NCI-H526 (cell line): ENCODE measurements at regions not wholly inside any gene's neighbourhood (a gene's known extent, or its start where the extent isn't known, plus 50 kb on each side); places are given as distances from the start of the nearest gene placed in this dataset.
"Not testable (repeated sequence)": the region's sequence is repeated elsewhere in the genome, so short reads cannot be mapped to it uniquely, and the experiment has no call there.

ENCODE experiments used
- DNase-seq, 2 experiments: peaks; one replicate each; lab custom pipeline; 2025; lab: John Stamatoyannopoulos, UW

GRCh38 chr3:124636101-124636862 lies 94.0 kb upstream of the UMPS start:
- no peak for DNase-seq

DNA sequence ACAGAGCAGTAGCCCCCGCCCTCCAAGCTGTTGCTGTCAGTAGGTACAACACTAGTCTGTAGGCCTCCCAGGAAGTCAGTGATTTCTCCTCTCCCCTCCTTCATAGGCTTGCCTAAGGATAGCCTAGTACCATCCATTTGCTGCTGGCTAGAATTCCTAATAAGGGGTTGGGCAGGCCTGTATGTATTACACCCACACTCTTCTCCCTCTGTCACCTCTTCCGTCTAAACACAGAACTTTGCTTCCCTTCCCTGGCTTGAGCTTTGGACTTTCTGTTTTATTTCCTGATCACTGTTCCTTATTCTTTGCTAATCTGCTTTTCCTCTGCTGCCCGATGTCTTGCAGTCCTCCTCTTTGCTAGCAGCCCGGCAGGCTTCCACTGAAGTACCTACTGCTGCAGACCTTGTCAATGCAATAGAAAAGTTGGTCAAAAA lies 93.4 kb upstream of the UMPS start:
- DNase-seq = no peak

- DNase-seq = no peak
These were observed 90.6 kb upstream of the UMPS start for GRCh38 chr3:124639406-124640237.

DNA sequence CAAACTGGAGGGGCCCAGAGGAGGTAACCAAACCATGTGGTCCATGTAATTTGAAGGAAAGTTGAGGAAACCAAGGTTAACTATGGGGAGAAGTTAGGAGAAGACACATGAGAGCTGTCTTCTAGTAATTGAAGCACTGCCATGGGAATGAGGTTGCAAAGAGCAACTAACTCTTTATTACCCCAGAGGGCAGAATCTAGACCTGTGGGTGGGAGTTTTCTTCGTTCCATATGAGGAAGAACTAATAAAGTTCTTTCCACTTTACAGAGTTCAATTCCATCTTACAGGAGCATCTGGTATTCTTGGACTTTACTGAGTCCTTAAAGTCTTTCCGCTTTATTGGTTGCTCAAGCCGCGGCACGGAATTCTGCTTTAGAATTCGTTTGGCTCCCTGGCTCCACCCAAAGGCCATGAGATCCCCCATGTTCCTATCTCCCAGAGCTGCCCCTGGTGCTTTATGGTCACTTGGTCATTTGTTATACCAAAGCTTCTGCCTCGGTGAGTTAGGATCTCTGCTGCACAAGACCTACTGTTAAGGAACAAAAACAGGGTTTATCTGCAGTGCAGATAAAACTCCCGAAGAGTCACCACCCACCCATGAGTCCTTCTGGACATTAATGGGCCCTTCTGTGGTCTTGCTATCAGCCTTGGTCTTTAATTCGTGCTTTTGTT lies 89.5 kb upstream of the UMPS start:
- no peak for DNase-seq

DNA sequence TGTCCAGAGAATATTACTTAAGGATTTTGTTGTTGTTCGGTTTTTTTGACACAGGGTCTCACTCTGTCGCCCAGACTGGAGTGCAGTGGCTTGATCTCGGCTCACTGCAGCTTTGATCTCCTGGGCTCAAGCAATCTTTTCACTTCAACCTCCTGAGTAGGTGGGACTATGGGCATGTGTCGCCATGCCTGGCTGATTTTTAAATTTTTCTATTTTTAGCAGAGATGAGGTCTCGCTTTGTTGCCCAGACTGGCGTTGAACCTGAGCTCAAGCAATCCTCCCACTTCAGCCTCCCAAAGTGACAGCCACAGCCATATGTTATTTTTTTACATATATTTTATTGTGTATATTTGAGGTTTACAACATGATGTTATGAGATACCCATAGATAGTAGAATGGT lies 86.8 kb upstream of the UMPS start:
- DNase-seq = no peak

DNA sequence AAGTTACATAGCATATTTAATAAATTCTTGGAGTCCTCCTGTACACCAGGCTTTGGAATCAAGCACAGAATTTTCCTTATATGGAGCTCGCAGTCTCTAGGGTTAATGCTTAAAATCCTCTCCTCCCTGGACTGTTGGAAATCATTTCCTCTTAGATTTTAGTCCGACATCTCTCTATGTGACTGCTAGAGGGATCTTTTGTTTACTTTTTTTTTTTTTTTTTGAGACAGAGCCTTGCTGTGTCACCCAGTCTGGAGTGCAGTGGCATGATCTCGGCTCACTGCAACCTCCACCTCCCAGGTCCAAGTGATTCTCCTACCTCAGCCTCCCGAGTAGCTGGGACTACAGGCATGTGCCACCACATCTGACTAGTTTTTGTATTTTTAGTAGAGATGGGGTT lies 84.1 kb upstream of the UMPS start:
- not testable (repeated sequence) for DNase-seq

DNA sequence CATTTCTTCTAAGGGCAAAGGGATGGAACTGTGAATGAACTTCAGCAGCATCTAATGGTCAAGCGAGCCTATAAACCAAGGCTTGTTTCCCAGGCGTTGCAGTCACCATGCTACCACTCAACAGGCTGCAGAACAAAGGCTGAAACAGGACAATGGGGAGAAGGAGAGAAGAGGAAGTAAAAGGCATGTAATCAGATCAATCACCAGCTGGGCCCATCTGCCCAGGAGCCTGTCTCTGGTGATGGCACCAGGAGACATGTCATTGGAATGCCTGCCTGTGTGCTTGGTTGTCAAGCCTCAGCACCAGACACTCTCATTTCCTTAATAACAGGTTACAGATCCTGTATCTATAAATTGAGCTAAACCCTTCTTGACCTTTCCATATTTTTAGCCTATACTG lies 81.7 kb upstream of the UMPS start:
- DNase-seq = no peak

DNA sequence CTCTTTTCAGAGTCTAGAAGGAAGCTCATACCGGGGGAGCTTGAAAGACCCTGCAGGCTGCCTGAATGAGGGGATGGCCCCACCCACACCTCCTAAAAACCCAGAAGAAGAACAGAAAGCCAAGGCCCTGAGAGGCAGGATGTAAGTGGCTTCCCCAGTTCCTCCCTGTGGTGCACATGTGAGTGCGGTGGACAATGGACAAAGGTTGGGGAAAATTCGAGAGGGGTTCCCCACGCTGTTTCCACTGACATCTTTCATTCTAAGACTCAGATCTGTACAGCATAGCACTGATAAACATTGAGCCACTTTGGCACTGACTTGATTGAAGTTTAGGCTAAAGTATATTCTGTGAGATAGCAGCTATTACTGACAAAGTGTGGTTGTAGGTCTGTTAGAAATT lies 79.5 kb upstream of the UMPS start:
- no peak for DNase-seq

DNA sequence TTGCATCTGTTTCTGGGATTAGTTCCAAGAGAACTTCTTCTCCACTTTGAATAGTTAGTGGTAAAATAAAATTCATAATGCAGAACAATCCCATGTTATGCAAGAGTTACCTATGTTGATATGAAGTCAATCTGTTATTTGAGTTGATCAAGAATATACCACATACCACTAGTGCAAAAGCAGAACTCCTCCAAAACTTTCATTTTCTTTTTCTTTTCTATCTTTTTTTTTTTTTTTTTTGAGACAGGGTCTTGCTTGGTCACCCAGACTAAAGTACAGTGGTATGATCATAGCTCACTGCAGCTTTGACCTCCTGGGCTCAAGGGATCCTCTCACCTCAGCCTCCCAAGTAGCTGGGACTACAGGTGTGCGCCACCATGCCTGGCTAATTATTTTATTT lies 78.8 kb upstream of the UMPS start:
- not testable (repeated sequence) for DNase-seq

DNA sequence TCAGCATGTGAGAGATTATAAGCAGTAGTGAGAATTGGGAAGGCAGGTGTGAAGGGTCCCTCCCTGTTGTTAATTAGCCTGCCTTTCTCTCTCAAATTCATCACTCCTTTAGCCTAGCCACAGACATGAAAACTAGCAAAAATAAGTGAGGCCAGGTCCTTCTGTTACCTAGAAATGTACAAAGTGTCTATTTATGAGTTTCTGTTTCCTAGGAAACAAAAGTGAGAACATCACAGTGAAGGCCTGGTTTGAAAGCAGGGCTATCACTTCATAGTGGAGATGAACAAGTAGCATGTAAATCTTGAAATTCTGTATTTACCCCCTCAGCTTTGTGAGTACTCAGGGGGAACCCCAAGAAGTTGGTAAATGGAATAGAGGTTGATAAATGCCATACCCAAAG lies 78.2 kb upstream of the UMPS start:
- DNase-seq = no peak

DNA sequence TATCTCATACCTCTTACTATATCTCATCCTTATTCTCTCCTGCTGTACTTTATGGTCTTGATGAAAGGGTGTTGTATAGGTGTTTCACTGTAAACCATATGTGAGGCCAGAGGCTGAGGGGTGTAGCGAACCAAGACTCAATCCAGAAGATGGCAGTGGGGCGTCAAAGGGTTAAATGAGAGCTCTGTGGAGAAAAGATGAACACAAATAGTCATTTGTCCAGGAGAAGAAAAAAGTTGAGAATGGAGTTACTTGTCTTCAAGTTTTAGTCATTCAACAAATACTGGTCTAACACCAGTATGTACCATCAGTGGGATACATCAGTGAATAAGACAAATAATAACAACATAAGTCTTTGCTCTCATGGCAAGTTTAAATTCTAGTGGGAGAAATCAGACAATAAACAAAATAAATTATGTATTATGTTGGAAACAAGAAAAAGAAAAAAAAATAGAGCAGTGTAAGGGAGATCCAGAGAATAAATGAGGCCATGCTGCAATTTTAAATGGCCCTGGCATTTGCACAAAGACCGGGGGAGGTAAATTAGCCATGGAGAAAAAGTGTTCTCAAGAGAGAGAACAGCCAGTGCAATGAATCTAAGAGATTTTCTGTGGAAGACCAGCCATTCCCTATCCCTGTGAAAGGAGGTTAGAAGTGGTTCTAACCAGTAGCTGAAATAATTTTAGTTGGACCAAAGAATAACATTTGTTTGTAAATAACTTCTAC lies 77.0 kb upstream of the UMPS start:
- no peak for DNase-seq

GRCh38 chr3:124653797-124654469 lies 76.3 kb upstream of the UMPS start:
- no peak for DNase-seq

GRCh38 chr3:124654470-124654845 lies 75.8 kb upstream of the UMPS start:
- DNase-seq = no peak

DNA sequence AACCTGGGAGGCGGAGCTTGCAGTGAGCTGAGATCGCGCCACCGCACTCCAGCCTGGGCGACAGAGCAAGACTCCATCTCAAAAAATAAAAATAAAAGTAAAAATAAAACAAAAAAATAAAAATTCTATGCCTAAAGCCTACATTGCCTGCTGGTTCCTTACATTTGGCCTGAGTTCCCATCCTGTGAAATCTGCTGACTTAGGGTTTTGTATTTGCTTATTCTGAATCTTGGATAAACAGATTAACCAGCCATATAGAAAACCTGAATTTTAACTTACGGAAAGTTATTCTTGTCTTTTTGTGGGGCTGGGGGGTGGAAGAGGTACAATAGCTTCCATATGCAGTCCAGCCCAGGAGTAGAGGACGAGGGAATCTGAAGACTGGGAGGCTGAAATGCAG lies 73.7 kb upstream of the UMPS start:
- no peak for DNase-seq

DNA sequence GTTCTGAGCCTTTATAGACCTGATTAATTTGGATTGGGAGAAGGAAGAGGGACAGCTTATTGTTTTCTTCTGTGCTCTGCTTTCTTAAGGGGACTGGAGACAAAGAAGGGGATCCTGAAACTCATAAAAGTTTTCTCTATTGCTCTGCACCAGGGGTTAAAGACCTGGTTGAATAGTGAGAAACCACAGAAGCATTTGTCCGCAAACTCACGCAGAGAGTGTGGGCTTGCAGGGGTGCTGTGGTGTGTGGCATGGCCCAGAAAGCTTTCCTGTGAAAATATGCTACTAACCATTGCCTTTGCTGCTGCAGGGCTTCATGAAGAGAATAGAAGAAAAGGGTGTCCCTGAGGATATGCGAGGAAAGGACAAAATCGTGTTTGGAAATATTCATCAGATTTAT lies 73.1 kb upstream of the UMPS start:
- no peak for DNase-seq

GRCh38 chr3:124658270-124658669 lies 72.0 kb upstream of the UMPS start:
- no peak for DNase-seq

DNA sequence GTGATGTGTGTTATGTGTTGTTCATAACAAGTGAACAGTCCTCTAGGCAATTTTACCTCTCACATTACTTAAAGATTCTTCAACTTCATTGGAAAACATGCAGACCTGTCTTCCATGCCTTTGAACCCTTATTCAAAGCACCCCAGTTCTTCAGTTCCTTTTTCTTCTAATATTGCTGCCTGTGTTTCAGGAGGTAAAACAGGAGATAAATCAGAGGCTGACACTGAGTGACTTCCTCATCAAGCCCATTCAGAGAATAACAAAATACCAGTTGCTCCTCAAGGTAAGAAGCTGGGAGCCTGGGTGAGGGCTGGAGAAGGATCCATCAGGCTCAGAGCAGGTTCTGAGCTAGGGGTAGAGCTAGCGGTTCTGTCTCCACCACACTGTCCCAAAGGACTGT lies 71.1 kb upstream of the UMPS start:
- no peak for DNase-seq

GRCh38 chr3:124660599-124660998 lies 69.7 kb upstream of the UMPS start:
- no peak for DNase-seq

- no peak for DNase-seq
These were observed 66.6 kb upstream of the UMPS start for GRCh38 chr3:124663690-124664089.

DNA sequence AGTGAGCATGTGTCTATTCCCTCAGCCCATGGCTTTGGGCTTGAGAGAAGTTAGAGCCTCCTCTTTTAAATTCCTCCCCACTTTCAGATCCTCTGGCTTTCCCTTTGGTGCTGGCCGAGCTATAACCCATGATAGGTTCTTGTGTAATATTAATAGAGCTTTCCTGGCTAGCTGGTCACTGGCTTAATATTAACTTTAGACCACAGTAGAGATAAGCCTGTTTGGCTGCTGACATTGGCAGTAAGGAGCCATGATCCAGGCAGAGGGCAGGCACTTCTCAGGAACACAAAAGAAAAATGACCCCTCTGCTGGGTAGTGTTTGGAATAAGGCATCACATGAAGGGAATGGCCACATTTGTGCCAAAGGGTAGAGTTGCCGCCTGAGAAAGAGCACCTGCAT lies 65.4 kb upstream of the UMPS start:
- DNase-seq = no peak

- no peak for DNase-seq
These were observed 64.2 kb upstream of the UMPS start for GRCh38 chr3:124666067-124666466.

GRCh38 chr3:124669470-124669869 lies 60.8 kb upstream of the UMPS start:
- no peak for DNase-seq
